ENCODE measurements at regions not wholly inside any gene's neighbourhood (a gene's known extent, or its start where the extent isn't known, plus 50 kb on each side); places are given as distances from the start of the nearest gene placed in this dataset.

- H3K4me3 ChIP-seq (ENCODE audit: low read length), result no peak overlapping the region
- no peak for DNase-seq (ENCODE audit: low read depth, low spot score)
Measured at GRCh38 chr4:15253349-15253748, 174.5 kb upstream of the C1QTNF7 start.

- no peak overlapping the region for H3K4me3 ChIP-seq (ENCODE audit: low read length)
- no peak for DNase-seq (ENCODE audit: low read depth, low spot score)
Measured at GRCh38 chr4:15254236-15254880, 173.5 kb upstream of the C1QTNF7 start.

- DNase-seq (ENCODE audit: low read depth, low spot score), result no peak
Measured at GRCh38 chr4:15255537-15255936, 172.3 kb upstream of the C1QTNF7 start.

GRCh38 chr4:15260758-15261157, 167.1 kb upstream of the C1QTNF7 start:
- no peak overlapping the region for H3K4me3 ChIP-seq (ENCODE audit: low read length)
- no peak for DNase-seq (ENCODE audit: low read depth, low spot score)

More at GRCh38 chr4:15255537-15255936, 172.3 kb upstream of the C1QTNF7 start:
- H3K4me3 ChIP-seq (ENCODE audit: low read length), result no peak overlapping the region

GRCh38 chr4:15262396-15262795, 165.4 kb upstream of the C1QTNF7 start:
- no peak for DNase-seq (ENCODE audit: low read depth, low spot score)
- no peak overlapping the region for H3K4me3 ChIP-seq (ENCODE audit: low read length)

GRCh38 chr4:15270201-15270600, 157.6 kb upstream of the C1QTNF7 start:
- no peak for DNase-seq (ENCODE audit: low read depth, low spot score)
- no peak overlapping the region for H3K4me3 ChIP-seq (ENCODE audit: low read length)

- DNase-seq (ENCODE audit: low read depth, low spot score), result no peak
- no peak overlapping the region for H3K4me3 ChIP-seq (ENCODE audit: low read length)
Measured at GRCh38 chr4:15286041-15286440, 141.8 kb upstream of the C1QTNF7 start.

- DNase-seq (ENCODE audit: low read depth, low spot score), result no peak
- no peak overlapping the region for H3K4me3 ChIP-seq (ENCODE audit: low read length)
Measured at GRCh38 chr4:15291122-15291521, 136.7 kb upstream of the C1QTNF7 start.

- H3K4me3 ChIP-seq (ENCODE audit: low read length), result no peak overlapping the region
- DNase-seq (ENCODE audit: low read depth, low spot score), result no peak
Measured at GRCh38 chr4:15293711-15294110, 134.1 kb upstream of the C1QTNF7 start.

GRCh38 chr4:15294202-15294601, 133.6 kb upstream of the C1QTNF7 start:
- H3K4me3 ChIP-seq (ENCODE audit: low read length), result no peak overlapping the region
- no peak for DNase-seq (ENCODE audit: low read depth, low spot score)

- no peak for DNase-seq (ENCODE audit: low read depth, low spot score)
- no peak overlapping the region for H3K4me3 ChIP-seq (ENCODE audit: low read length)
Measured at GRCh38 chr4:15294832-15295231, 133.0 kb upstream of the C1QTNF7 start.

GRCh38 chr4:15295421-15296162, 132.2 kb upstream of the C1QTNF7 start:
- DNase-seq (ENCODE audit: low read depth, low spot score), result no peak
- no peak overlapping the region for H3K4me3 ChIP-seq (ENCODE audit: low read length)

- H3K4me3 ChIP-seq (ENCODE audit: low read length), result no peak overlapping the region
- DNase-seq (ENCODE audit: low read depth, low spot score), result no peak
Measured at GRCh38 chr4:15297344-15297743, 130.5 kb upstream of the C1QTNF7 start.

GRCh38 chr4:15299627-15300026, 128.2 kb upstream of the C1QTNF7 start:
- no peak overlapping the region for H3K4me3 ChIP-seq (ENCODE audit: low read length)
- no peak for DNase-seq (ENCODE audit: low read depth, low spot score)

GRCh38 chr4:15303052-15303641, 124.7 kb upstream of the C1QTNF7 start:
- no peak overlapping the region for H3K4me3 ChIP-seq (ENCODE audit: low read length)
- DNase-seq (ENCODE audit: low read depth, low spot score), result no peak

- H3K4me3 ChIP-seq (ENCODE audit: low read length), result no peak overlapping the region
- no peak for DNase-seq (ENCODE audit: low read depth, low spot score)
Measured at GRCh38 chr4:15314974-15315373, 112.9 kb upstream of the C1QTNF7 start.

- no peak overlapping the region for H3K4me3 ChIP-seq (ENCODE audit: low read length)
- DNase-seq (ENCODE audit: low read depth, low spot score), result no peak
Measured at GRCh38 chr4:15317246-15317645, 110.6 kb upstream of the C1QTNF7 start.

GRCh38 chr4:15318621-15319348, 109.0 kb upstream of the C1QTNF7 start:
- H3K4me3 ChIP-seq (ENCODE audit: low read length), result no peak overlapping the region
- no peak for DNase-seq (ENCODE audit: low read depth, low spot score)

GRCh38 chr4:15320121-15320678, 107.6 kb upstream of the C1QTNF7 start:
- no peak overlapping the region for H3K4me3 ChIP-seq (ENCODE audit: low read length)
- DNase-seq (ENCODE audit: low read depth, low spot score), result no peak

- DNase-seq (ENCODE audit: low read depth, low spot score), result no peak
- H3K4me3 ChIP-seq (ENCODE audit: low read length), result no peak overlapping the region
Measured at GRCh38 chr4:15322006-15322405, 105.8 kb upstream of the C1QTNF7 start.

Data from Jurkat, Clone E6-1 (cell line).